Cerebellar nuclear complex (tissue), 1 donor: ENCODE measurements at regions not wholly inside any gene's neighbourhood (a gene's known extent, or its start where the extent isn't known, plus 50 kb on each side); places are given as distances from the start of the nearest gene placed in this dataset.
"Not testable (repeated sequence)": the region's sequence is repeated elsewhere in the genome, so short reads cannot be mapped to it uniquely, and the experiment has no call there.

Source experiments
- DNase-seq, 2 experiments: peaks; one replicate each; lab custom pipeline; 2025; lab: John Stamatoyannopoulos, UW

DNA sequence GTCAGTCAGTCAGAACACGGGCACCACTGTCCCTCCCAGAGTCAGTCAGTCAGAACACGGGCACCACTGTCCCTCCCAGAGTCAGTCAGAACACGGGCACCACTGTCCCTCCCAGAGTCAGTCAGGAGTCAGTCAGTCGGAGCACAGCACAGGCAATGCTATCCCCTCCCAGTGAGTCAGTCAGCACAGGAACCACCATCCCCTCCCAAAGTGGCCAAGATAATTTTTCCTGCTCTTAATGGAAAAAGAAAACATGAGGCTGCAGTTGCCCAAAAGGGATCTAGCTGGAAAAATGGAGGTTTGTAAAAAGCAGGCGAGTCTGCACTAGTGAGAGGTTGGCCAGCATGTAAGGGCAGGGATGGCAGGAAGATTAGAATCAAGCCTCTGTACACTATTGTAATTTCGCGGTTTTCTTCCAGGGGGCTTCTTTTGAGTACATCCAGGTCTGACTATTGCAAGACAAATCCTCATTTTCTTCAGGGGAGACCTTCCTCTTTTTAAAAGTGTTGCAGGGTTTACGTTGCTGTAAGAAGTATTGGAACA, 213.8 kb downstream of the SIPA1L2 start:
- DNase-seq, result no peak

DNA sequence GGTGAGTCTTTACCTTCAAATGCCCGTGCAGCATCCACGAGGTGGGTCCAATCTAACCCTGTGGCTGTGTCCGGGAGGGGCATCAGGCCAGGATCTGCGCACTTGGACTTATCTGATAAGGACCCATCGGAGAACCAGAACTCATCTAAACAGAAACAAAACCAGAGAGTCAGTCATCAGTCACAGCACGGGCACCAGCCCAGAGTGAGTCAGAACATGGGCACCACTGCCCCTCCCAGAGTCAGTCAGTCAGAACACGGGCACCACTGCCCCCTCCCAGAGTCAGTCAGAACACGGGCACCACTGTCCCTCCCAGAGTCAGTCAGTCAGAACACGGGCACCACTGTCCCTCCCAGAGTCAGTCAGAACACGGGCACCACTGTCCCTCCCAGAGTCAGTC, 214.5 kb downstream of the SIPA1L2 start:
- DNase-seq, result not testable (repeated sequence)

DNA sequence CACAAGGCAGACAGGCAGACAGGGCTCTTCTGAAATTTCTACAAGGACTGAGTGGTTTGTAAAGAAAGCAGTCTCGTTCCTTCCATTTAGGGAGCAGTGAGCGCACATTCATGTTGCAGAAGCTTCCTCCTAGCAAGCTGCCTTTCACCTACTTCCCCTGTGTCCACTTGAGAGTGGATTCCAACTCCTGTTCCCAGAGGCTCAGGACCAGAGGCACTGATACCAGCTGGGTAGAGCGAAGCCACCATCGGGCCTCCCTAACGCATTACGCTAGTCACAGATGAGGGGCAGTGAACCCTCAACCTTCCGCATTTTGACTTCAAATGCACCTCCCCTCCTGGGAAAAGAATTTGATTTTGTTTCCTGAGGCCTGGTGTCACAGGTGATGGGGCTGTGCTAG, 215.8 kb downstream of the SIPA1L2 start:
- no peak for DNase-seq

DNA sequence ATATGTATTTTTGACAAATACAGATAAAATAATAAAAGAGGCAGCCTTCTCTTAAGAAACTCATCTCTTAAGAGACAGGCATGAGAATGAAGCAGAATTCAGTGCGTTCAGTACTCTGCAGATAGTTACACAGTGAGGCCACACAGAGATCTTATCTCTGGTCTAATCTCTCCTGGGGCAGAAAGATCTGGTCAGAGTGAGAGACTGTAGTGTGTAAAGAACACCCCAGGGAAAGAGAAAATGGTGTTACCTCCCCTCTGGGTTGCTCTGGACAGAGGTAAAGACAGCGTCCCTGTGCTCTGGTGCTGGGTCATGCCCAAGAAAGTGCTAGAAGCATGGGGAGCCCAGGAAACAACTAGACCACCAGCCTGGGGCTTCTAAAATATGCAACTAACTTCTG, 216.3 kb downstream of the SIPA1L2 start:
- DNase-seq, result no peak

DNA sequence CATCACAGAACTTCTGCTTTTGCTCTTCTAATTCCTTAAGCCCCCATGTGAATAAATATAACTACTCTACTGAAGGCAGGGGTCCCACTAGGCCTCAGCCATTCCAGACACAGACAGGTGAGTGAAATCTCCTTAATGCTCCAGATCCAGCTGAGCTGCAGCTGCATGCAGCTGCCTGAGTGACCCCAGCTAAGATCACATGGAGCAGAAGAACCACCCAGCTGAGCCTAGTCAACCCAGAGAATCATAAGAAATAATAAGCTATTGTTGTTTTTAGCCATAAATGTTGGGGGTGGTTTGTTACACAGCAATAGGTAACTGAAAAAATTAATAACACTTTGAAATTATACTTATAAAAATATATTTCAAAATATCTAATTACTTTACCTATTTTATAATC, 220.3 kb downstream of the SIPA1L2 start:
- no peak for DNase-seq

DNA sequence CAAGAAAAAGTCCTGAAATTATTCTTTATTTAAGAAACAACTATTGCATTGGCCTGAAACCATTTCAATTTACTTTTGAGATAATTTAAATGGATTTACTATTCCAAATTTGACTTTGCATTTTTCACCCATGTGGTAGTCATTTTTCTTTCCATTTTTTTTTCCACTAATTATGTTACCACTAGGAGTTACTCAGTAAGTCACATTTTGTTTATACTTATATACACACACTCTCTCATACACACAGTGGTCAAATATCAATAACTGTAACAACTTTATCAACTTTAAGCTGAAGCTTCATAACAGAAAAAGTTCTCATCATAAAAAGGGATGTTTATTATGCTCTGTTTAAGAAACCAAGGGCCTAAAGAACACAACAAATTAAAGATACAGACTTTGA, 222.8 kb downstream of the SIPA1L2 start:
- no peak for DNase-seq

DNA sequence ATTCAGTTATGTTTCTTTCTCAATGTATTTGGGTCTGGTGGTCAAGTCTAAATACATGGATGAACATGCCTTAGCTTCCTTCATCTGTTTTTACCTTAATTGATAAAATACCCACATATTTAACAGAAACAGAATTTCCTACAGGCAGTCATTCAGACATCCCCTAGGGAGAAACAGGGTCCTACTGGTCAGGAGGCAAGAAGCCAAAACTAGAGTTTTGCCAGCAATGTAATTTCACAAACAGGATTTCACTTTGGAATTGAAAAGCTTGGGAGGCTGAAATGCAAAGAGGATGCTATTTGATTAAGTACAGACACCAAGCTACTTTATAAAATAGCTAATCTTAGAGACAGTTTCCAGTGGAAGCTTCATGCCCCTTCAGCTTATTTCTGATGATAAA, 224.2 kb downstream of the SIPA1L2 start:
- no peak for DNase-seq

DNA sequence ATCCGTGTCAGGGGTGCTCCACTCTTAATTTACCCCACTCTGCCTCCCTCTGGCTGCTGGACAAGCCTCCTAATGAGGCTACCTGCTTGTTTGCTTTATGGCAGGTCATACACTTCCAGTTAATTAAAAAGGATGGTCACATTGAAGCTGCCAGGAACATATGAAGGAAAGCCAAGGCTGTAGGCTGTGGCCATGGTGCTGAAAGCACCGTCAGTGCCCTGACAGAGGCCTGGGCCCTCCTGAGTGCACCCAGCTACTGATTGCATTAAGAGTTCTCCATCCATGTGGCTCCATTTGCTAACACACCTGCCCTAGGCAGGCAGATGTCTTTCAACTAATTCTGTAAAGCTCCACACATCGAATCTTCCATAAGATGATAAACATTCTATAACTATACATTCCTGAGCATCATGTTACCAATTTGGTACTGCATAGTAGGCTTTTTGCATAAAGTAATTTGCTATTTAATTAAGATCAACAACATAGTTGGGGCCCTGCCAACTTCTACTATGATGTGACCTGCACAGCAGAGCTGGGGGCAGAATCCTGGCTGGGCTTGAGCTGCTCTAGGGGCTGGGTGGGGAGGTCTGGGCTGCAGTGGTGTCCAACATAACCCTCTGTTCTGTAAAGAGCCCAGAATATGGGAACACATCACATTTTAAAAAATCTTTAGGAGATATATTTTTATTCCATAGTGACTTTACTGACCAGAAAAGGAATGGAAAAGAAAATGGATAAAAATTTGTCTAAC, 224.8 kb downstream of the SIPA1L2 start:
- DNase-seq, result no peak

DNA sequence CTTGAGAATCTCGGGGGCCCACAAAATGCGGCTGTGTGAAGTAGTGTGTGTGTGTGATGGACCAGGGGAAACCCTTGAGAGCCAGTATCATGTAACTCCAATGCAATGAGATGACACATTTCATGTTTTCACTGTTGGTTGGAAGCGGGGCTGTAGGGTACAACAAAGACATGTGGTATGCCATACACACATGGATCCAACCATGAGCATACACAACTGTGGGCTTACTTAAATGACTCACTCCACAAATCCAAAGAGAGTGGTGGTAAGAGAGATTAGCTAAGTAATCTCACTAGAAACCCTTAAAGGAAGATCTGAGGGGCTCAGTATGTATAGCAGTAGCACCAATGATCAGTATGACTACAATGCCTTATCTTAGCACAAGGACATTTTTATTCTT, 225.7 kb downstream of the SIPA1L2 start:
- DNase-seq, result no peak

DNA sequence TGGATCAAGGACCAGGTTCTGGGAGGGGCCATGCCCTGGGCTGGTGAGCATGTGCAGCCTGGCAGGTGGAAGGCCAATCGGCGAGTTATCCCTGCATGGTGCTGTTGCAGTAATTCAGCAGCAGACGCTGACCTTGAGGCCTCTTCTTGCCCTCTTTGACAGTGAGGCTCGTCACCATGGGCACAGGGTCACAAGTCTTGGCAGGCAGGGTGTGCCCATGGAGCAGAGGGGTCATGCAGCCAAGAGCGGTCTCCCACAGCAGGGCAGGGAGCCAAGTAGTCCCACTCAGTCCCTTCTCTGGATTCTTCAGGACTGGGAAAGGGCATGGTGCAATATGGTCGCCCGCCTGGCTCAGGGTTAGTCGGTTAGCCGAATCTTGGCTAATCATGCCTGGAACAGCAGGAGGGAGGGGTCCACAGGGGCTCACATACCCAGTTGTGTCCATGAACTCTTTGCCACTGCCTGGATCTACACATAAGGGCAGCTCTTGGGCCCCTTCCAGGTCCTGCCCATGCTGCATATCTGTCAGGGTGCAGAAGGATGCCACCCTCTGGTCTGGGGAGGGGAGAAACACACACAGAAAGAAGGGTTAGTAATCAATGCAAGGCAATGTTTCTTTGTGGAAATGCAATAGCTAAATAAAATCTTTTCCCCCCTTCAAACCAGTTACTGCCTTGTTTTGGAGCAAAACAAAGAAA, 226.8 kb downstream of the SIPA1L2 start:
- DNase-seq, result no peak

DNA sequence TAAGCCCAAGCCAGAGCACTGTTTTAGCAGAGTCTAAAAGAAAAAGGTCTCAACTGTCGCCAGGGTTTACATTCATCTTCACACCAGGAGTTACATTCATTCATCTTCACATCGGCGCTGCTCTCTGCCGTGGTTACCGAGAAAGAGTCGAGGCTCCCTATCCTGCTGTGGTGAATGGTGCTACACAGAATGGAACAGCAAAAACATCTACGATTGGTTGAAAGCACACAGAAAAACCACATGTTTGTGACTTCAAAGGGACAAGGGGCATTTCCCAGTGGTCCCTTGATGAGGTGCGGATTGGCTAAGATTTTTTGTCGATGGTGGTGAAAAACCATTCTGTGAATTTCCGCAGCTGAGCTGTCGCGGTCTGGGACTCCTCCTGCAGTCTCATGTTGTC, 231.1 kb downstream of the SIPA1L2 start:
- no peak for DNase-seq

DNA sequence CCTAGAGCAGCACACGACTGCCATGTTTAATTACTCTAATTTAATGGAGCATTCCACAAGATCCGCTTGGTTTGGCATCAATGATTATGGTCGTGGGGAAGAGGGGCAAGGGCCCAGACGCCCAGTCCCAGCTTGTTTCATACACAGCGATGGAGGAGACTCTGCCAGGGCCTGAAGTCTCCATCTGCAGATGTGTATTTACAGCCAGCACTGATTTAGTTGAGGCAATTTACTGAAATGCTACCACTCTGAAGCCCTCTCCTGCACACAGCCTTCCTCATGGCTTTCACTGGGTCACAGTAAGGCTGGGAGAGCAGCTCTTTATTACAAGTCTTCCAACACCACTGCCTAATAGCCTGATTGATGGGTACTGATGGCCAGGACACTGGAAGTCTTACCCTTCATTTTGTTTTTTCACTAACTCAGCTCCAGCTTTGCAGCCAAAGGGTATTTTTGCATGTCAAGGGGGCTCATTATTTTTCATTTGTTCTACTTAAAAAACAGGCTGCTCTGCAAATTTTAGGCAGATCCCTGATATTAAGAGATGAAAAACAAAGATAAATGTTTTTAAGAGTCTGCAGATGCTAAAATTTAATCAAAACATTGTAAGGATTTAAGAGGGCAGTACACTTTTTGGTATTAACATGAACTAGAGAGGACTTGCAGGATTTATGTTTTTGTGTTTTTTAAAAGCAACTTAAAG, 236.3 kb downstream of the SIPA1L2 start:
- no peak for DNase-seq

DNA sequence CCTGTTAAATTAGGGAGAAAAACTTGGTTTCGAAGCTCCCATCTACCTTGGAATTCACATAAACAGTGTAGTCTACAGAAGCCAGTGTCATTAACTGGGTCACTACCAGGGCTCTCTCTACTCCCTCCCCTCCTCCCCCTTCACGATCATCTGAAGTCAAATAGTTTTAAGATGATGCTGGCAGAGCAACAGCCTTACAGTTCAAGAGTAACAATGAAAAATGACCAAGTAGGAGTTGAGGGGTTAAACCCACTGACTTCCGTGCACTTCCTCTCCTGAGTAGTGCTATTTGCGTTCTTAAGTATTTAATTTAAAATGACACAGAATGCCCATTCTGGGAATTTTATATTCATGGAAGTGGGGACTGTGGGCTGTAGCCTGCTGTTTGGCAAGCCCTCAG, 236.9 kb downstream of the SIPA1L2 start:
- no peak for DNase-seq

DNA sequence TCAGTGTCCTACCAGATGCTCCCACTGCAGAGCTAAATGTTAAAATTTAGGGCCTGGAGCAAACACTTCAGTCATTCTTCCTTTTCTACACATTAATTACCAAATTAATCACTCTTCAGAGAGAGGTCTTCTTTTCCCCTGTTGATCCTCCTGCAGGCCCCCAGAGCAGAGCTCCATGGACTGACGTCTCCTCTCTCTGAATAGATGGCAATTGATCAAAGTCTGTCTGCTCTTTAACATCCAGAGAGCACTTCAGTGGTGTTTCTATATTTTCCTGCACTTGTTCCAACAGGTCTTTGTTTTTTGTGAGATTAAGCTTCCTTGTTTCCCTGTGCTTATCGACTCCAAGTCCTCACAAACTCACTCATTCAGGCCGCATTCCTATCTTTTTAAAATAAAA, 239.3 kb downstream of the SIPA1L2 start:
- DNase-seq, result no peak

DNA sequence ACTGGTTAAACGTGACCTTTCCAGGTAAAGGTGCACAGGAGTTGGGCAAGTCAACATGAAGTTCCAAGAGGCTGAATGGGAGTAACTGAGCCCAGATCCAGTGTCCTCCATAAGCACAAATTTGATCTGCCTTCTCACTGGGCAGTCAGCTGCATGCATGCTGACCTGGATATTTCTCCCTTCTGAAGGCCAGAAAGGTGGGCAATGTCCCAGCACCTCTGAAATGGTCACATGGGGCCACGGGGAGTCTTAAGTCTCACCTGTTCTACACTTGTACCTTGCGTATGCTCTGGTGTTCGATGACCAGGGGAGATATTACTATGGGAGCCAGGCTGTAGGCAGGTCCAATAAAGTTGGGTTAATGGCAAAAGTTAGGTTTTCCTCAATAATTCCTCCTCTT, 240.2 kb downstream of the SIPA1L2 start:
- DNase-seq, result no peak

DNA sequence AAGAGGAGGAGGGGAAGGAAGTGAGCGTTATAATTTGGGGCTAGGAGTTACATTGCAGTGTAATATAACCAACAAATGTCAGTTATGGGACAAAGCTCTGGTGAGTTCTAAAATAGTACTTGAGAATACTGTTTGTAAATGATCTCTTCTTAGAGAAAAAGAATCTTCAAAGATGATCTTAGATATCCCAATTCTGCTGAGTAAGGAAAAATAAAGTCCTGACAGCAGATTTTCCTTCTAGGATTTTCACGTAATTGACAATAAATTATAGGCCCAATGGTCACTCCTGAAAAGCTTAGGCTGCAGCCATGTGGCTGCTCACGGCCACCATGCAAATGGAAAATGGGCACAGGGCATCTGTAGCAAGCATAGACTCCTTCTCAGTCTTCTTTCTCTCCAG, 241.6 kb downstream of the SIPA1L2 start:
- no peak for DNase-seq

DNA sequence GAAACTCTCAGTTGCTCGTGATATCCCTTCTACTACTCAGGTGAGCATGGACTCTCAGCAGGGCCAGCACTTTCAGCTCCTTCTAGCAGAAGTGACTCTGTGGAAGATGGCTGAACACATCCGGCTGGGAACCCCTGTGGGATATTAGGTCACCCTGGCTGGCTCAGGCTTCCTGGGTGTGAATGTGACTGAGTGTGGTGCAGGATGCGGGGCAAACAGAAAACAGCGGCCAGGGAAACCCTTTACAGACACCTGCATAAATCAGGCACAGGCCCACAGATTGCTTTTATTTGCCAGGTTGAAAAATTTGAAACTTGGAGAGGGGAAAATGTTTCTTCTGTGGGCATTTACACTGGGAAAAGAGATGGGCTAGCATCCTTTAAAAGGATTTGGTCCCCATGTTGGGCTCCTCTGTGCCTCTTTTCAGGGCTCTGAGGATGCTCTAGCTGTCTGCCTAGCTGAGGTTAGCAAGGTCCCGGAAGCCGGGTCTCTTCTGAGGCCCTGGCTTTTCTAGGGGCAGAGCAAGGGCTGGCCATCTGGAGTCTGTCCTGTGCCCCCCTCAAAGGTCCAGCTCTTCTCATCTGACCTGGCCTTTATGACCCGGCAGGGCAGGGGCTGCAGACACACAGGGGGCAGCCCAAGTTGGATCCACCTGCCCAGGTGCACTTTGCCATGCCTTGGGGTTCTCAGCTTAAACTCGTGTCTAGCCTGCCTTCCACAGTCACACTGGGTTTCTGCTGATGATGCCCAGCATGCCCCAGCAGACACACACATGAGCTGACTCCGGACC, 243.0 kb downstream of the SIPA1L2 start:
- DNase-seq, result no peak

DNA sequence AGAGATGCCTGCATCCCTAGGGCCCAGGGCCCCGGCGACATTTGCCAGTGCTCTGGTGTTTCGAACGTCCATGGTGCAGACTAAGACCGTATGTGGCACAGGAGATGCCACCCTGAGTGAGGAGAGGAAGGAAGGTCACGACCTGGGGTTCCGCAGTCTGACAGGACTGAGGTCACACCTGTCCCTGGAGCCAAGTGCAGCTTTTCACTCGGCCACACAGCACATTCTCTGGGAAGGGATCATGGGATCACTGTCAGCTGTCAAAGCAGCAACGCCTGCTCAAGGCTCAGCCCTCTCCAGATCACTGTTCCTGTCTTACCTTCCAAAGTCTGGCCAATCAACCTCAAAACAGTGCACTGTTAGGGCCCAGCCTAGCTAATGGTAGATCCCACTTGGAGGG, 243.6 kb downstream of the SIPA1L2 start:
- DNase-seq, result no peak

DNA sequence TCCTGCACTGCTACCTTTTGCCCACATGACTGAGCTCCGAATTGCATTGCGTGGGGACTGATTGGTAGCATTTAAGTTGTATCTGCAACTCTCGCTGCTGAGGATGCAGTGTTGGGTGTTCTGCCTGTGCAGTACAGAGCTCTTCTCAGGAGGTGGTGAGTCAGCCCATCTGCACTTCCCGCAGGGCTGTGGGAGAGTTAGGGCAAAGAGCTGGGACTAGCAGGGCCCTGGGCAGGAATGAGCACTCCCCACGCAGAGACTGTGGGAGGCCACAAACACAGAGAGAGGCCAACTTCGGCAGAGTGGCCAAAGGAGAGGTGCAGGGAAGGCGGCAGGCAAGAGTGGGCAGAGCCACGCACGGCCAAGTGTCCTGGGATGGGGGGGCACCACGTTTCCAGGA, 244.7 kb downstream of the SIPA1L2 start:
- DNase-seq, result no peak

DNA sequence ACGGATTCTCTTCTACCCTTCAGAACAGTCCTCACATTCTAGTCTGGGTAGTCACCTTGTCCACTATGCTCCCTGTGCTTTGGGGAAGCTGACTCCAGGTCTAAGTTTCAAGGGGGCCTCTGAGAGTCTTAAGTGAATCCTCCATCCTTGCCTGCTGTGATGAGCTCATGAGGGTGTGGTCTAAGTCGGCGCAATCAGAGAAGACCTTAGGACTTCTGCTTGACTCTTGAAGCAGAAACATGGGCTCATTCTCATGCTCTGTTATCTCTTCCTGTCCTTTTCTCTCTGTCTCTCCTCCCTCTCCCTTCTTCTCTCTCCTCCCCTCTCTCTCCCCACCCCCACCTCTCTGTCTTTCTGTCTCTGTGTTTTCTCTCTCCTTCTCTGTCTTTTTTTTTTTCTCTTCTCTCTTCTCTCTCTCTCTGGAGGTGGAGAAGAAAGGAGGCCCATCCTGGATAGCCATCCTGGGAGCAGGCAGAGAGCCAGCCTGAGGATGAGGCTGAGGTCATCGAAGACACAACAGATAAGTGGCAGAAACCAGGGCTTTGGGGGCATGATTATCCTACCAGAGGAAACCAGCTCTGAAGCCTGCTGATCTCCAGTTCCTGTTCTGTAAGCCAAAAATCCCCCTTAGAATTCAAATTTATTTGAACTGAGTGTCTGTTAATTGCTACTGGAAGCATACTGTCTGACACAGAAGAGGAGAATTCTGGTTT, 245.6 kb downstream of the SIPA1L2 start:
- no peak for DNase-seq

DNA sequence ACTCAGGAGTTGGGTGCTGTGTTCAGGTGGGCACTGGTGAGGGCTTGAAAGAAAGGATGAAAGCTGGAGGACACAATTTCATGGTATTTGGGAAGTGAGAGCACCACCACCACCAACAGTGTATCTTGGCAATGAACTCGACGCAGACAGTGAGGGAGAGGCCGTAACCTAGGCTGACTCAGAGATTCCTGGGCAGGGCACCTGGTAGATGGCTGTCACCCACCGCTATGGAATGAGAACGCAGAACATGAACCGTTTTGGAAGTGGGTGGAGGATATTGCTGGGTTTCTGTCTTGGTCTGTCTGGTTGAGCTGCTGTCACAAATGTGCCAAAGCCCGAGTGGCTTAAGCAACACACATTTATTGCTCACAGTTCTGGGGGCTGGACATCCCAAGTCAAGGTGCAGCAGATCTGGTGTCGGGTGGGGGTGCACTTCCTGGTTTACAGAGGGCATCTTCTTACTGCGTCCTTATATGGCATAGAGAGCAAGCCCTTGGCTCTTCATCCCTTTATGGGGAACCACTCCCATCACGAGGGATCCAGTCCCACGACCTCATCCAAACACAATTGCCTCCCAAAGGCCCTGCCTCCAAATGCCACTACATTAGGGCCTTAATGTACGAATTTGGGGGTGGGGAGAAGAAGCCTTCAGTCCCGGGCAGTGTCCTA, 246.3 kb downstream of the SIPA1L2 start:
- no peak for DNase-seq
